ENCODE measurements at regions not wholly inside any gene's neighbourhood (a gene's known extent, or its start where the extent isn't known, plus 50 kb on each side); places are given as distances from the start of the nearest gene placed in this dataset.
"Not testable (repeated sequence)": the region's sequence is repeated elsewhere in the genome, so short reads cannot be mapped to it uniquely, and the experiment has no call there.

- not testable (repeated sequence) for DNase-seq (ENCODE audit: low read depth)
Measured at GRCh38 chr6:180091-180694, 112.1 kb upstream of the DUSP22 start.

- DNase-seq (ENCODE audit: low read depth): no peak
Measured at GRCh38 chr6:181049-181654, 111.1 kb upstream of the DUSP22 start.

- no peak for DNase-seq (ENCODE audit: low read depth)
Measured at GRCh38 chr6:183668-184067, 108.6 kb upstream of the DUSP22 start.

- no peak for DNase-seq (ENCODE audit: low read depth)
Measured at GRCh38 chr6:184161-184700, 108.1 kb upstream of the DUSP22 start.

- no peak for DNase-seq (ENCODE audit: low read depth)
Measured at GRCh38 chr6:186340-186965, 105.8 kb upstream of the DUSP22 start.

GRCh38 chr6:187210-187861 lies 105.0 kb upstream of the DUSP22 start:
- DNase-seq (ENCODE audit: low read depth): no peak

GRCh38 chr6:188821-189655 lies 103.2 kb upstream of the DUSP22 start:
- DNase-seq (ENCODE audit: low read depth): peak; percentile 83

- no peak for DNase-seq (ENCODE audit: low read depth)
Measured at GRCh38 chr6:189676-190075, 102.6 kb upstream of the DUSP22 start.

- DNase-seq (ENCODE audit: low read depth): no peak
Measured at GRCh38 chr6:190596-191395, 101.5 kb upstream of the DUSP22 start.

- DNase-seq (ENCODE audit: low read depth): no peak
Measured at GRCh38 chr6:191487-192312, 100.6 kb upstream of the DUSP22 start.

GRCh38 chr6:192313-192664 lies 100.0 kb upstream of the DUSP22 start:
- no peak for DNase-seq (ENCODE audit: low read depth)

- DNase-seq (ENCODE audit: low read depth): no peak
Measured at GRCh38 chr6:193180-193579, 99.1 kb upstream of the DUSP22 start.

GRCh38 chr6:193773-194310 lies 98.4 kb upstream of the DUSP22 start:
- DNase-seq (ENCODE audit: low read depth): no peak

GRCh38 chr6:195861-196360 lies 96.4 kb upstream of the DUSP22 start:
- DNase-seq (ENCODE audit: low read depth): peak; percentile 42

- DNase-seq (ENCODE audit: low read depth): no peak
Measured at GRCh38 chr6:196543-196942, 95.7 kb upstream of the DUSP22 start.

- no peak for DNase-seq (ENCODE audit: low read depth)
Measured at GRCh38 chr6:203661-204060, 88.6 kb upstream of the DUSP22 start.

GRCh38 chr6:206264-206663 lies 86.0 kb upstream of the DUSP22 start:
- no peak for DNase-seq (ENCODE audit: low read depth)

GRCh38 chr6:208364-208763 lies 83.9 kb upstream of the DUSP22 start:
- DNase-seq (ENCODE audit: low read depth): no peak

- DNase-seq (ENCODE audit: low read depth): no peak
Measured at GRCh38 chr6:208938-209337, 83.3 kb upstream of the DUSP22 start.

Data from LHCN-M2 (cell line).